ENCODE measurements at regions not wholly inside any gene's neighbourhood (a gene's known extent, or its start where the extent isn't known, plus 50 kb on each side); places are given as distances from the start of the nearest gene placed in this dataset.

GRCh38 chr2:19579461-19579860, 221.0 kb upstream of the OSR1 start:
- TF ChIP-seq, protein P1, sequence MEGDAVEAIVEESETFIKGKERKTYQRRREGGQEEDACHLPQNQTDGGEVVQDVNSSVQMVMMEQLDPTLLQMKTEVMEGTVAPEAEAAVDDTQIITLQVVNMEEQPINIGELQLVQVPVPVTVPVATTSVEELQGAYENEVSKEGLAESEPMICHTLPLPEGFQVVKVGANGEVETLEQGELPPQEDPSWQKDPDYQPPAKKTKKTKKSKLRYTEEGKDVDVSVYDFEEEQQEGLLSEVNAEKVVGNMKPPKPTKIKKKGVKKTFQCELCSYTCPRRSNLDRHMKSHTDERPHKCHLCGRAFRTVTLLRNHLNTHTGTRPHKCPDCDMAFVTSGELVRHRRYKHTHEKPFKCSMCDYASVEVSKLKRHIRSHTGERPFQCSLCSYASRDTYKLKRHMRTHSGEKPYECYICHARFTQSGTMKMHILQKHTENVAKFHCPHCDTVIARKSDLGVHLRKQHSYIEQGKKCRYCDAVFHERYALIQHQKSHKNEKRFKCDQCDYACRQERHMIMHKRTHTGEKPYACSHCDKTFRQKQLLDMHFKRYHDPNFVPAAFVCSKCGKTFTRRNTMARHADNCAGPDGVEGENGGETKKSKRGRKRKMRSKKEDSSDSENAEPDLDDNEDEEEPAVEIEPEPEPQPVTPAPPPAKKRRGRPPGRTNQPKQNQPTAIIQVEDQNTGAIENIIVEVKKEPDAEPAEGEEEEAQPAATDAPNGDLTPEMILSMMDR (IDR thresholded peaks at IDR 0.05): no peak
- Histone ChIP-seq H3K36me3 (no peaks in the 10 kb centered on the region), H3K4me3 (no peak overlapping the region), H3K9me3 (no peaks in the 10 kb centered on the region), H3K27me3 (no peaks in the 10 kb centered on the region), H3K27ac (no peak overlapping the region), H3K4me1 (peaks cover 0 to 2% of the 10 kb centered on the region in 2 donors)
- intact Hi-C loops (cut with DNase I): no loop called here
- no peak for DNase-seq (ENCODE audit: low spot score in 2 of 2)

- TF ChIP-seq, protein P1 (IDR thresholded peaks at IDR 0.05): no peak
- H3K4me3 ChIP-seq: no peak overlapping the region
- intact Hi-C loops (cut with DNase I): no loop called here
Measured at GRCh38 chr2:19577723-19578122, 219.3 kb upstream of the OSR1 start.

GRCh38 chr2:19576411-19576810, 218.0 kb upstream of the OSR1 start:
- Histone ChIP-seq H3K27ac (no peak overlapping the region), H3K27me3 (no peaks in the 10 kb centered on the region), H3K4me3 (no peak overlapping the region), H3K9me3 (no peaks in the 10 kb centered on the region), H3K4me1 (peaks cover 0 to 8% of the 10 kb centered on the region in 2 donors), H3K36me3 (no peaks in the 10 kb centered on the region)
- DNase-seq (ENCODE audit: low spot score in 2 of 2): no peak
- TF ChIP-seq, protein P1 (IDR thresholded peaks at IDR 0.05): no peak
- intact Hi-C loops (cut with DNase I): no loop called here

More at GRCh38 chr2:19577723-19578122, 219.3 kb upstream of the OSR1 start:
- H3K4me1 ChIP-seq: peaks cover 0 to 8% of the 10 kb centered on the region in 2 donors
- no peak for DNase-seq (ENCODE audit: low spot score in 2 of 2)
- no peaks in the 10 kb centered on the region for H3K27me3 ChIP-seq
- no peaks in the 10 kb centered on the region for H3K9me3 ChIP-seq
- H3K27ac ChIP-seq: no peak overlapping the region
- no peaks in the 10 kb centered on the region for H3K36me3 ChIP-seq

DNA sequence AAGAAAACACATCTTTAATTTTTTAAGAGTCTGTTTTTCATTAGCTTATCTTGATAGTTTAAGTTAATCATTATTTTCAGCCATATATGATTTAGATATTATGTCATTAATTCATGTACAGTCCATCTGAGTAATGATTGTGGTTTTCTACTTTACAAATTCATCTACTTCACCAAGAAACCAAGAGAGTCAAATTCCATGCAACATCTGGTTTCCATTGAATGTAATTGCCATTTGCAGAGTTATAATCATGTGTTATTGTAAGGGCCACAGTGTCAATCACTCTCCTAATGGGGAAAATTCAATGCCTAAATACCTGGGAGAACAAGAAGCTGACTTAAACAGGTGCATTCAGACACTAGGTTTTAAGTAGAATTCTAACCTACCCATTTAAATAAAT, 217.2 kb upstream of the OSR1 start:
- TF ChIP-seq, protein P1 (IDR thresholded peaks at IDR 0.05): no peak
- peaks cover 0 to 8% of the 10 kb centered on the region in 2 donors for H3K4me1 ChIP-seq
- intact Hi-C loops (cut with DNase I): no loop called here
- no peak for DNase-seq (ENCODE audit: low spot score in 2 of 2)
- H3K9me3 ChIP-seq: no peaks in the 10 kb centered on the region
- no peak overlapping the region for H3K27ac ChIP-seq
- no peaks in the 10 kb centered on the region for H3K27me3 ChIP-seq
- no peaks in the 10 kb centered on the region for H3K36me3 ChIP-seq
- H3K4me3 ChIP-seq: no peak overlapping the region

DNA sequence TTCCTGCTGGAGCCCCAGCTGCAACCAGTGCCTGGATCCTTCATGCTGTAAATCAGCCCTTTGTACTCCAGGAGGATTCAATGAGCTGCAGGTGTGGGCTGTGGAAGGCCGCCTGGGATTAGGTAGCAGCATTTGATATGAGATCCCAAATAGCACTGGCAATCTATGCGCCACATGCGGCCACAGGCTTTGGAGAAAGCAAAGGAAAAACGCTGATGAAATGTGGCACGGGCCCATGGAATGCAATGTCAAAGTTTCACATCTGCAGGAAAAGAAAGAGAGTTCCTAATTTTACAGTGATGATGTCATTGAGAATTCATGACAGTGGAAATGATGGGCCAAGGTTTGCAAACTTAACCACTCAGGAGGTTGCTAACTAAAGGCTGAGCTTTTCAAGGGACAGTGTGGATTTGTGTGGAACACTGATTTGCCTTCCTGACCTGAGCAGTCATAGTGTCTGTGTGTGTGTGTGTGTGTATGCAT, 216.4 kb upstream of the OSR1 start:
- intact Hi-C loops (cut with DNase I): no loop called here
- TF ChIP-seq, protein P1 (IDR thresholded peaks at IDR 0.05): no peak
- H3K4me1 ChIP-seq: peaks cover 0 to 8% of the 10 kb centered on the region in 2 donors
- peak in 1 of 2 donors; percentile 70 for DNase-seq (ENCODE audit: low spot score in 2 of 2)
- H3K9me3 ChIP-seq: no peaks in the 10 kb centered on the region
- H3K36me3 ChIP-seq: no peaks in the 10 kb centered on the region
- H3K4me3 ChIP-seq: no peak overlapping the region
- H3K27me3 ChIP-seq: no peaks in the 10 kb centered on the region
- H3K27ac ChIP-seq: no peak overlapping the region

DNA sequence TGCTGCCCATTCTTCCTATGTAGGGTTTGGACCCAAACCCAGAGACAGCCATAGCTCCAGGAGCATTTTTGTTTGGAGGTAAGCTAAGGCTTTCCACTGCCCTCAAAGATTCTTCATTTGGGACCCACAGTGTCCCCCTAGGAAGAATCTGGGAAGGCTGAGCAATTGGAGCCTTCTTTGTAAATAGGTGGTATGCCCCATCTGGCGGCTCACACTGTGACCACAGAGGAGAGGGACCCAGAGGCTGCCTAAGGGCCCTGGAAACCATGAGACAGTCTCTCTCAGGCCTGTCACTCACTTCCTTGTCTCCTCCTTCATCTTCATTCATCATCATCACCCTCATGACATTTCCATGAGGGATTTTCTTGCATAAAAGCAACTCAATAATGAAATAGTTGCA, 215.4 kb upstream of the OSR1 start:
- no peak overlapping the region for H3K27ac ChIP-seq
- TF ChIP-seq, protein P1 (IDR thresholded peaks at IDR 0.05): no peak
- H3K36me3 ChIP-seq: no peaks in the 10 kb centered on the region
- intact Hi-C loops (cut with DNase I): no loop called here
- H3K4me1 ChIP-seq: peaks cover 0 to 8% of the 10 kb centered on the region in 2 donors
- H3K4me3 ChIP-seq: no peak overlapping the region
- H3K27me3 ChIP-seq: no peaks in the 10 kb centered on the region
- H3K9me3 ChIP-seq: no peaks in the 10 kb centered on the region
- DNase-seq (ENCODE audit: low spot score in 2 of 2): no peak

Data from ascending aorta (tissue), 2 donors.